ENCODE measurements at regions not wholly inside any gene's neighbourhood (a gene's known extent, or its start where the extent isn't known, plus 50 kb on each side); places are given as distances from the start of the nearest gene placed in this dataset.

DNA sequence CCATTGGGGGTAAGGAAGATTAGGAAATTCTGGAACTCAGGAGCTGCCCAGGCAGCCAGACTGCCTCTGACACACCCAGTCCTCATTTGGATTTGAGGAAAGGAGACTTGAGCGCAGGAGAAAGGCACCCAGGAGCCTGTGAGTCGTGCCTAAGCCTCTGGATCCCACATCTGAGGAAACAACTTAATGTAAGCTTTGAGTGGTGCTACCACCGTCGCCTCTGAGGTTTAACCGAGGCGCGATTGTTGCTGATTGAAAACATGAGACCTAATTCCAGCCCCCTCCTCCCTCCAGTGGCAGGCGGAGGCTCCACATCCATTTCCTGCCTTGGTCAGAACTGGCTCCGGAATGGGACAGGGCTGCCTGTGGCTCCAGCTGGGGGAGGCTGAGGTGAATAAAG, 176.7 kb upstream of the PKDCC start:
- TF ChIP-seq, protein P1, sequence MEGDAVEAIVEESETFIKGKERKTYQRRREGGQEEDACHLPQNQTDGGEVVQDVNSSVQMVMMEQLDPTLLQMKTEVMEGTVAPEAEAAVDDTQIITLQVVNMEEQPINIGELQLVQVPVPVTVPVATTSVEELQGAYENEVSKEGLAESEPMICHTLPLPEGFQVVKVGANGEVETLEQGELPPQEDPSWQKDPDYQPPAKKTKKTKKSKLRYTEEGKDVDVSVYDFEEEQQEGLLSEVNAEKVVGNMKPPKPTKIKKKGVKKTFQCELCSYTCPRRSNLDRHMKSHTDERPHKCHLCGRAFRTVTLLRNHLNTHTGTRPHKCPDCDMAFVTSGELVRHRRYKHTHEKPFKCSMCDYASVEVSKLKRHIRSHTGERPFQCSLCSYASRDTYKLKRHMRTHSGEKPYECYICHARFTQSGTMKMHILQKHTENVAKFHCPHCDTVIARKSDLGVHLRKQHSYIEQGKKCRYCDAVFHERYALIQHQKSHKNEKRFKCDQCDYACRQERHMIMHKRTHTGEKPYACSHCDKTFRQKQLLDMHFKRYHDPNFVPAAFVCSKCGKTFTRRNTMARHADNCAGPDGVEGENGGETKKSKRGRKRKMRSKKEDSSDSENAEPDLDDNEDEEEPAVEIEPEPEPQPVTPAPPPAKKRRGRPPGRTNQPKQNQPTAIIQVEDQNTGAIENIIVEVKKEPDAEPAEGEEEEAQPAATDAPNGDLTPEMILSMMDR (conservative IDR thresholded peaks at IDR 0.05), result no peak
- TF ChIP-seq ZFX (IDR thresholded peaks at IDR 0.05), result no peak
